HG02759 (cell line): ENCODE measurements at regions not wholly inside any gene's neighbourhood (a gene's known extent, or its start where the extent isn't known, plus 50 kb on each side); places are given as distances from the start of the nearest gene placed in this dataset.
"Not testable (repeated sequence)": the region's sequence is repeated elsewhere in the genome, so short reads cannot be mapped to it uniquely, and the experiment has no call there.

ENCODE experiments used
- ATAC-seq: cut with Tn5 transposase; IDR thresholded peaks from one replicate; pipeline ENCODE4 v1.9.1; 2021; ENCODE audit warnings: mild to moderate bottlenecking, moderate library complexity; ENCODE audit not compliant: unreplicated experiment

GRCh38 chr14:105600195-105600938 lies 74.0 kb downstream of the TMEM121 start:
- not testable (repeated sequence) for ATAC-seq

GRCh38 chr14:105600939-105601359 lies 74.6 kb downstream of the TMEM121 start:
- no peak for ATAC-seq

- no peak for ATAC-seq
These were observed 75.2 kb downstream of the TMEM121 start for GRCh38 chr14:105601360-105602242.

GRCh38 chr14:105602243-105602750 lies 75.9 kb downstream of the TMEM121 start:
- no peak for ATAC-seq

- no peak for ATAC-seq
These were observed 76.7 kb downstream of the TMEM121 start for GRCh38 chr14:105602799-105603793.

GRCh38 chr14:105604531-105605463 lies 78.4 kb downstream of the TMEM121 start:
- ATAC-seq: not testable (repeated sequence)

GRCh38 chr14:105605464-105606304 lies 79.3 kb downstream of the TMEM121 start:
- no peak for ATAC-seq

GRCh38 chr14:105606305-105606975 lies 80.1 kb downstream of the TMEM121 start:
- not testable (repeated sequence) for ATAC-seq

GRCh38 chr14:105607025-105607424 lies 80.6 kb downstream of the TMEM121 start:
- not testable (repeated sequence) for ATAC-seq

- not testable (repeated sequence) for ATAC-seq
These were observed 88.6 kb downstream of the TMEM121 start for GRCh38 chr14:105614987-105615386.

GRCh38 chr14:105615986-105616801 lies 89.8 kb downstream of the TMEM121 start:
- ATAC-seq: not testable (repeated sequence)

GRCh38 chr14:105616802-105617192 lies 90.4 kb downstream of the TMEM121 start:
- no peak for ATAC-seq

- ATAC-seq: no peak
These were observed 90.9 kb downstream of the TMEM121 start for GRCh38 chr14:105617201-105617777.

- ATAC-seq: not testable (repeated sequence)
These were observed 91.4 kb downstream of the TMEM121 start for GRCh38 chr14:105617805-105618204.

GRCh38 chr14:105619324-105619723 lies 92.9 kb downstream of the TMEM121 start:
- ATAC-seq: not testable (repeated sequence)

- ATAC-seq: not testable (repeated sequence)
These were observed 93.9 kb downstream of the TMEM121 start for GRCh38 chr14:105620178-105620864.
